ENCODE measurements at regions not wholly inside any gene's neighbourhood (a gene's known extent, or its start where the extent isn't known, plus 50 kb on each side); places are given as distances from the start of the nearest gene placed in this dataset.

DNA sequence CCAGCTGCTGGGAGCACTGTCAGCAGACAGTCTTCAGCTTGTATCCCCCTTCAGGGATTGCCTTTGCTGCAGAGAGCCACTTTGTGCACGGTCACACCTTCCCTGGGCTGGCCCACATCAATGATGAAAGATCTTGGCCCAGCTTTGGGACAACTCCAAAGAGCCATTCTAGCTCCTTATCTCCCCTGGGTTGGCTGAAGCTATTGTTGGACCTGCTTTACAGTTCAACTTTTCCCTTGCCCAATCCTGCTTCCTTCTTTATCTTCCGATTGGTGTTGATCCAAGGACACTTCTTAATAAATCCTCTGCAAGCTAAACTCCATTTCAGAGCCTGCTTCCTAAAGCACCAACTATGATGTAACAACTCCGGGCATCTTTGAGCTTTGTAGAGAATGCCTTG lies 466.4 kb downstream of the KLF12 start:
- TF ChIP-seq, protein P1, sequence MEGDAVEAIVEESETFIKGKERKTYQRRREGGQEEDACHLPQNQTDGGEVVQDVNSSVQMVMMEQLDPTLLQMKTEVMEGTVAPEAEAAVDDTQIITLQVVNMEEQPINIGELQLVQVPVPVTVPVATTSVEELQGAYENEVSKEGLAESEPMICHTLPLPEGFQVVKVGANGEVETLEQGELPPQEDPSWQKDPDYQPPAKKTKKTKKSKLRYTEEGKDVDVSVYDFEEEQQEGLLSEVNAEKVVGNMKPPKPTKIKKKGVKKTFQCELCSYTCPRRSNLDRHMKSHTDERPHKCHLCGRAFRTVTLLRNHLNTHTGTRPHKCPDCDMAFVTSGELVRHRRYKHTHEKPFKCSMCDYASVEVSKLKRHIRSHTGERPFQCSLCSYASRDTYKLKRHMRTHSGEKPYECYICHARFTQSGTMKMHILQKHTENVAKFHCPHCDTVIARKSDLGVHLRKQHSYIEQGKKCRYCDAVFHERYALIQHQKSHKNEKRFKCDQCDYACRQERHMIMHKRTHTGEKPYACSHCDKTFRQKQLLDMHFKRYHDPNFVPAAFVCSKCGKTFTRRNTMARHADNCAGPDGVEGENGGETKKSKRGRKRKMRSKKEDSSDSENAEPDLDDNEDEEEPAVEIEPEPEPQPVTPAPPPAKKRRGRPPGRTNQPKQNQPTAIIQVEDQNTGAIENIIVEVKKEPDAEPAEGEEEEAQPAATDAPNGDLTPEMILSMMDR (IDR thresholded peaks at IDR 0.05): no peak
- no peak for TF ChIP-seq POLR2A (IDR thresholded peaks at IDR 0.05)
